ENCODE measurements at regions not wholly inside any gene's neighbourhood (a gene's known extent, or its start where the extent isn't known, plus 50 kb on each side); places are given as distances from the start of the nearest gene placed in this dataset.

DNA sequence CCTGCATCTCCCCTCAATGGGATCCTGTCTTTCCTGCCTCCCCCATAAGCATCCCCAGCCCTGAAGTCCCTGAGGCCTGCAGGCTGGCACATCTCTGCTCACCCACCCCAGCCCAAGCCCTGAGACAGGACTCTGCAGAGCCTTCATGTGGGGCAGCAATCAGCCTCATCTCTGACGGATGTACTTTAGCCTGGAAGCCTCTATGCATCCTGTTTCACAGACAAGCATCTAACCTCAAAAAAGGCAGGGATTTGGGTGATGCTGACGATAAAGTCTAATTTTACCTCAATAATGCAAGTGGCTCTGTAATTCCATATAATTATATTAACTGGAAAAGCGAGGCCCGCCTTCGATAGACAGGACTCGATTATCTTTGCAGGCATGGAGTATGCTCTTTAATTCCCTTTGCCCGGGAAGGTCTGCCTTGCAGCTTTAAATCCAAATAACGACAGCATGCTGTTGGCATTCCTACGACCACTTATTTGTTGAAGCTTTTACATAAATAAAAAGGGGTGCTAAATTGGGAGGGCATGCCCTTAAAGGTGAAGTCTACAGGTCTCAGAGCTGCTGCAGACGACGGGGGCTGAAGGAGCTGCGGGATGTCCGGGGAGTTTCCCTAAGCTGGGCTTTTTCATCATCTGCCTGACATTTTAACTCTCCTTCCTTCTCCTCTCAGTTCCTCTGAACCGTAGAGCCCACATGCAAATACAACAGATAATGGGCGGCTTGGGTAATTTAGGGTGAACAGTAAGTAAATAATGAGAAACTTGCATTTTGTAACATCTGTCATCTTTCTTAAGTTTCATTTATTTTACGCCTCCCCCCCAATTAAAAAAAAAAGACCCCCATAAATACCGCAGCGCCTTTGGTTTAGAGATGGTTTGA, 211.5 kb downstream of the URI1 start:
- no peak for DNase-seq (ENCODE audit: low spot score)

DNA sequence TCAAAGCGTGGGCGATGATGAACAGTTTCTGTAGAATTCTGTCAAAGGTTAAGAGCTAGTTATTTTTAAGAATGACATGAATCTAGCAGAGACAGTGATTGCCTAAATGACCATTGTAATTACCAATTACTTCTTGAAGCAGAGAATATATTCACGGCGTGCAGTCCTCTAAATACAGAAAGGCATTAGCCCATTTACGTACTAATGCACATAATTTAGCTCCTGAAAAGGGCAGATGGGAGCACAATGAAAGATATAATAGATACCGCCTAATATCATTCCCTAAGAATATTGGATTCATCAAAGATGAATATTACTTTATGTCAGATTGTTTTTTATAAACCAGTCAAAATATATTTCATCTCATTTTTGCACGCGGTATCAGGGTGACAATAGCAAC, 212.4 kb downstream of the URI1 start:
- DNase-seq (ENCODE audit: low spot score) = no peak

DNA sequence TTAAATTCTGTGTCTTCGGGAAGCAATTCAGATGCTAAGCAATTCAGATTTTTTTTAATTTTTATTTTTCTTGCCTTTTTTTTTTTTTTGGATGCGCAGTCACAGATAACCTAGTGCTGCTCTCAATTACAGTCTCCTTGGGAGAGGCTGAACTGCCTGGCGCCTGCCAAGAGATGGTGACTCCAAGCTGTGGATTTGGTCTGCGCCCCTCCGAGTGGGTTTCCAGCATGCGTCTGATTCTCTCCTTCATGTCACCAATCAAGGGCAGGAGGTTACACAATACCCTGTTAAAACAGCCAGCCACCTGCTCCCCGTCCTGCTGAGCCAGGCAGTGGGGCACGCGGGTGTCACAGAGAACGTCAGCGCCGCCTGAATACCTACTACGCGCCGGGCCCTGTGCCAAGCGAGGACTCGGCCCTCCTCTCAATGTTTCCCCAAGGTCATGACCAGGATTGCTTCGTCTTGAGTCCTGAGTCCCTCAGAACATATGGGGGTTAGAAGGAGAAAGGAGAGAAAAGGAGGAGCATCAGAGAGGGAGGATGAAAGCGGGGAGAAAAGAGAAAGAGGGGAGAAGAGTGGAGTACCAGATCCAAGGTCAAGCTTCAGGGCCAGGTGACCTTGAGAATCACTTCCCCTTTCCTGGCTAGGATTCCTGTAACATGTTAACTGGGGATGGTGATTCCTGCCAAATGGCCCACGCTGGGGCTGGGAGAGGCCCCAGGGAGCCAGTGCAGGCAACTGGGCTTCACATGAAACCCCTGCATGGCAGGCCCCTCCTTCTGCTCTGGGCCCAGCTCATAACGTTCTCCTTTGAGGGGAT, 213.6 kb downstream of the URI1 start:
- no peak for DNase-seq (ENCODE audit: low spot score)

DNA sequence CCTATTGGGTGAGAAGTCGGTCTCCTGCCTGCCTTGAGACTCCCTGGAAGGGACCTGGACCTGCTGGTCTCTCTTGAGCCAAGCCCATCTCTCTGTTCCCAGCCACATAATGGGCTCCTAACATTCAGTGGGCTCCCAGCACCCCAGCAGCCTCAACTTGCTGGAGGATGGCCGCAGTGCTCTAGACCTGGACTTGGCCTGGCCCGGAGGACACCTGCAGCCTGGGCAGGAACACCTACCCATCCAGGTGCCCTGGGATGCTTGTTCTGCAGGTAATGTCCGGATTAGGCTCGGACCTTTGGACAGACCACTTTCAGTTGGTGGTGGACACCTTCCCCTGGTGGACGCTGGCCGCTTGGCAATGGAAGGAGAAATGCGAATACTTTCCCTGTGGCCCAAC, 214.6 kb downstream of the URI1 start:
- no peak for DNase-seq (ENCODE audit: low spot score)

DNA sequence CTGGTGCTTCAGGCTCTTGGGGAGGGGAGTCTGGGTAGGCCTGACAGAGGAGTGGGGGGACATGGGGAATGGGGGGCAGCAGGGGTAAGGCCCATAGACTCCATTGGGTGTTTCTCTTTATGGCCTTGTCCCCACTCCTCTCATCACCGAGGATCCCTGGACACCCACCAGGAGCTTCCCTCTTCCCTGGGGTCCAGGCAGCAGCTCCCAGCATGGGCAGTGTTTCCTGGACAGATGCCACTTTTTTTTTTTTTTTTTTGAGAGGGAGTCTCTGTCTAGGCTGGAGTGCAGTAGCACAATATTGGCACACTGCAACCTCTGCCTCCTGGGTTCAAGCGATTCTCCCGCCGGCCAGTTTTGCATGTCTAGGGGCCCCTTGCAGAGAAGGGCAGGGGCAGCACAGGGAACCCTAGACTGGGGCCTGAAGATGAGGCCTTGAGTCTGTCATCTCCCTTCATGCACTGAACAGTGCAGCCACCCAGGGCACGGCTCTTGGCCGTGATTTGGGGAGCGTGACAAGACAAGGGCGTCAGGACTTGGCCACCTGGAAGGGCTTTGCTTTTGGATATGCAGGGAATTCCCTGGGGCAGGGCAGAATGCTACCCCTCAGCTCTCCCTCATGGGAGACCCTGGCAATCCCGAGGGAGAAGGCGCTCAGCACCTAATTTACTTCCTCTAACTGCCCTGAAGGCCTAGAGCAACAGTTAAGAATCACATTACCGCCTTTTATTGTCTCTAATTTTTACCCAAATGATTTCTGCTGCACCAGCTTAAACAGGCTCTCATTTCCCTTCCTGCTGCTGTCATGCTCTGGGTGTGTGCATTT, 213.9 kb upstream of the ZNF536 start:
- DNase-seq (ENCODE audit: low spot score) = no peak

DNA sequence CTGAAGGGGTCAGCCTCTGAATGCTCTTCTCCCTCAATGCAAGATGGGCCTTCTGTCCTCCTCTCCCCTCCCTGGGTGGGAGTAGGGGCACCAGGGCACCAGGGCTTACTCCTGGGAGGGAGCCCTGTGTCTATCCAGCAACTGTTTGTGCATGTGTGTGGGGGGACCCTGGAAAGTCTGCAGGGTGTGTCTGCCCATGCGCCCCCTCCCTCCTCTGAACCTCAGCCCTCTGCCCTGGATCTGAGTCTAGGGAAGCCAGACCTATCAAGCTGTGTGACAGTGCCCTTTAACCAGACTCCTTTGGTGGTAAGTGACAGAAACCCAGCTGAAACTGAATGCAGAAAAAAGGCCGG, 213.3 kb upstream of the ZNF536 start:
- DNase-seq (ENCODE audit: low spot score) = no peak

DNA sequence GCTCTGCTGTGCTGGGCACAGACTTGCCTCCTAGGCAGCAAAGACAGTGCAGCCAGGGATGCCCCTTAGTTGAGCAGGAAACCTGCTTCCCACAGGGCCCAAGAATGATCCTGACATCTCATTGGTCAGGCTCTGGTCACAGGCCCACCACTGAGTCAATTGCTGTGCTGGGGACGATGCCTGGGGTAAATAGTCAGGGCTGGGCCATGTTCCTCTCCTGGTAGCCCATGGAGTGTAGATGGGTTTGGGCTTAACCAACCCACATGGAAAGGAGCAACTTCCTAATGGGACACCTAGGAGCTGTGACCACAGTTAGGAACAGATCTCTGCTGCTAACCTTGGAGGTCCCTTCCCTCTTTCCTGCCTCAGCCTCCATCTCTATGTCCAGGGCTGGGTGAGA, 212.5 kb upstream of the ZNF536 start:
- no peak for DNase-seq (ENCODE audit: low spot score)

DNA sequence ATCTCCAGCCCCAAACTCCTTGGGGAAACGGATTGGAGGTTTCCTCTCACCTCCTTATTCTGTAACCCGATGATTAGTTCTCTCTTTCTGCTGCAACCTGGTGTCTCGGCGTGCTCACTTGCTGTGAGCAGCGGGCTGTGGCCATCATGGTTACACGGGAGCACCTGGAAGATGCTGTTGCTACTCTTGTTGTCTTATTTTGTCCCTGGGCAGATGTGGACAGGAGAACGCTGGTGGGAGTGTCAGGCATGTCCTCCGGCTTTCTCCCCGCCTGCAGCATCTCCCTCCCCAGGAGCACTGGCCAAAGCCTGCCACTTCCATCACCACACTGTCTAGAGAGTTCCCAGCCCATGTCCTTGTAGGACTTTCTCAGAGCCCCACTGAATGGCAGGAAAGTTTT, 211.8 kb upstream of the ZNF536 start:
- no peak for DNase-seq (ENCODE audit: low spot score)

DNA sequence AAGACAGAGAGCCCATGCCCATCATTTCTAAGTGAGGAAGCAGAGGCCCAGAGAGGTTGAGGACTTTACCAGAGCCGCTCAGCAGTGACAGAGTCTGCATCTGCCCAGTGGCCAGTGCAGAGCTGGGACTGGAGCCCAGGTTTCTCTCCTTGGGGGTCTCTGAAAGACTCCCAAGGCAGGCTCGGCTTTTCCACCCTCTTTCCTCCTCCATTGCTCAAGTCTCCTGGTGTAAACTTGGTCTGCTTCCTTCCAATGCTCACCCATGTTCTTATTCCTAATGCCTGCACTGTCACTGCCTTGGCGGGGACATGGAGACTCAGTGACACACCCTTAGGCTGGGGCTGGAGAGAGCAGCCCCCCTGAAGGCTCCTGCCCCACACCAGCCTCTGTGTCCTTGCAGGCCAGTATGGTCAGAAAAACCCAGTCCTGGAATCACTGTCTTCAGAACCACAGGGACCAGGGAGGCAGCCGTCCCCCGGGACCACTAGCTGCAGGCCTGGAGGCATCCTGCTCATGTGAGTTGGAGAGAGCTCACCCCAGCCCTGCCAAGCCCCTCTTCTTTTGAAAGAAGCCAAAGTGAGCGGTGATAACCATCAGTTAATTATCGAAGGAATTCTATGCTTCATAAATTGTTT, 211.0 kb upstream of the ZNF536 start:
- DNase-seq (ENCODE audit: low spot score) = no peak

DNA sequence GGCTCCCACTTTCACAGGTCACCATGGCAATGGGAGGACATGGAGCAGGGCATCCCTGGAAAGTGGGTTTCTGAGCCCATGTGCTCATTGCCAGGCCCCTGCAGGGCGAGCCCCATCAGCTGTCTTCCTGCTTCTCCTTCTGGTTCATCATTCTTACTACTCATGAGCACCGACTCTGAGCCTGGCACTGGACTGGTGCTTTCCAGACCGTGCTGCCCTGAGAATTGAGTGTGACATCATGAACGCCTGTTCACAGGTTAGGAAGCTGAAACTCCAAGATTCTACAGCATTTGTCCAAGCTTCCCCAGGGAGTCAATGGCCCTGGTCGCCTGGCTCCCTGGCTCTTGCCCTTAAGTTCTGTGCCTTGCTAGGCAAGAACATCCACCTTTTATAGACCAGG, 210.4 kb upstream of the ZNF536 start:
- DNase-seq (ENCODE audit: low spot score) = no peak

DNA sequence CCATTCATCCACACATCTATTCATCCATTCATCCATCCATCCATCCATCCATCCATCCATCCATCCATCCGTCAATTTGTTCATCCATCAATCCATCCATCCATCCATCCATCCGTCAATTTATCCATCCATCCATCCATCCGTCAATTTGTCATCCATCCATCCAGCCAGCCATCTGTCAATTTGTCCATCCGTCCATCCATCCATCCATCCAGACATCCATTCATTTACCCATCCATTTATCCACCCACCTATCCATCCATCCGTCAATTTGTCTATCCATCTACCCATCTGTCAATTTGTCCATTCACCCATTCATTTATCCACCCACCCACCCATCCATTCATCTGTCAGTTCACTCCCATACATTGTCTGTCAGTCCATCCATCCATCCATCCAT, 209.5 kb upstream of the ZNF536 start:
- no peak for DNase-seq (ENCODE audit: low spot score)

DNA sequence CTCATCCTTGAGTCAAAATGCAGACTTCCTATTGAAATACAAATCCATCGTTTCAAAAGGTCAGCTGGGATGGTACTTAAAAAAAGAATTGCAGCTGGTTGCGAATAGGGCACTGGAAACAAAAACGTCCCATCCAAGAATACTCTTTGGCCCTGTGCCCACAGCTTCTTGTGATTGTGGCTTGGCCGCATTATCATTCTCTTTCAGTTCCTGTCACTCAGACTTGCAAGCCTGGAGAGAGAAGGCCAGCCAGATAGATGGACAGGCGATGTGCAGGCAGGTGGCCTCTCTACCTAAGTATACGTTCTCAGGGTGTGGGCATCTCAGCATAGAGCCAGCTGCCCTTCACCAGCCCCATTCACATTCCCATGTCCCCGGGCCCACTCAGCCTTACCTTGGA, 208.5 kb upstream of the ZNF536 start:
- no peak for DNase-seq (ENCODE audit: low spot score)

DNA sequence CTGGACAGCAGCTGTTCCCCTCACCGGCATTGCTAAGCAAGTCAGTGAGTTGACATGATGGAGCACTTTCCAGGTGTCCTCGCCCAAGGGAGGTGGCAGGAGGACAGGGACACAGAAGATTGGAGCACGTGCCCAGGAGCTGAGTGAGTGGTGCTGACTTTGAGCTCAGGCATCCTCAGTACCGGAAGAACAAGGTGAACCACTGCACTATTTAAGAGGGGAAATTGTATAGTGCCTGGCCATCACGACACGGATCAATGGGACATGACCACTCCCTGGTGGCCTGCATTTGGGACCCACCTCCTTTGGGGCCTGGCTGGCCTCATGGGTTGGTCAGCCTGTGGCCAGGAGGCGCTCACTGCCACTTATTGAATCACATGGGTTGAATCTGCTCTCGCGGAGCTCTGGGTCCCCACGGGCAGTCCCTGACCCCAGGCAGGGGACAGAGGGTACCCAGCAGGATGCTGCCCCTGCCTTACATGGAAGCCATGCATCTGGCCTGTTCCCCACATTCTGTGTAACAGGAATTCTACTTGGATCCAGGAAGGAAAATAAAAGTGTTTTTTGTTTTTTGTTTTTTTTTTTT, 206.9 kb upstream of the ZNF536 start:
- DNase-seq (ENCODE audit: low spot score) = no peak

DNA sequence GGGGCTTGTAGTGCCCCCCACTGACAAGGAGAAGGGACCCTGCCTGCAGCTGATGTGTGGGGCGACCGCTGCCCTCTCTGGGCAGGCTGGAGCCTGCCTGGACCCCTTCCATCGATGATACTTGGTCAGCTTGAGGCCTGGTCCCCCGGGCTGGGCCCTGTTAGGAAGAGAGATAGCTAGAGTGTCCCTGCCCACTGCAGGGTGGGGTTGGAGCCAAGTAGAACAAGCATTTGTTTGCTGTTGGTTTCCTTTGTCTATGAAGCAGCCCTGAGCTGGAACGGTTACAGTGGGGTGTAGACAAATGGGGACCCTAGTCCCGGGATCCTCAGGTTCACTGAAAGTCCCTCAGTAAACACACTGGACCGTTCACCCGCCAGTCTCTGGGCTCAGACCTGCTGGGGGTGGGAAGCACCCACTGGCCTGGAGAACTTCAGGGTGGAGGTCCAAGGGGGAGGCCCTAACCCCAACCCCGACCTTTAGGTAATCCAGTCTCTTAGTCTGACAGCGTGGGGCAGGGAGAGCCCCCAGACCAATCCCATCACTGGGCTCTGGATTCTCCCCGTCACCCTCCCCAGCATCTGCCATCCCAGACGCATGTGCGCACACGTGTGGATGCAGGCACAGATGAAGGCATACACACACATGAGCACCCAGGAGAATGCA, 204.8 kb upstream of the ZNF536 start:
- DNase-seq (ENCODE audit: low spot score) = no peak

DNA sequence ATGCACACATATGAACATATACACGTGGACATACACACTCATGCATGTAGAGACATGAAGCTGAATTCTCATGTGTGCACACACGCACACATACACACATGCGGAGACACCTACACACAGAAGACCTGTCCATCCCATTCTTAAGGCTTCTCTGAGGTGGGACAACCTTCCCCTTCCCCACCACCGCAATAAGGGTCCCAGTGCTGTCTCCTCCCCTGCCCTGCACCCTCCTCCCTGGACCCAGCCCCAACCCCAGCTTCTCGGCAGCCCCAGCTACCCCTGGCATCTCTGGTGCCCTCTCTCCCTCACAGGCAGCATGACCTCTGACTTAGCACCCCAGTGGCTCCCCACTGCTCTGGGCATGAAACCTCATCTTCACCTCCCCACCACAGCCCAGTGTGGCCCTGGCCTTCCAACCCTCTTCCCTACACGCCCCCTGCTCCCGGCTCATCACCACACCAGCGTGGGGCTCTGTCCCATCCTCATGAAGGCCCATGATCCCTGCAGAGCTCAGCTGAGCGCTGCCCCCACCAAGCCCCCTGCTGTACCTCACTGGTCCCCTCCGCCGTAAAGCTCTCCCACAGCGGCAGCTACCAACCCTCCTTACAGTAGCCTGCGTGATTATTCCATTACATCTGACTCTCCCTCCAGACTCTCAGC, 204.1 kb upstream of the ZNF536 start:
- DNase-seq (ENCODE audit: low spot score) = no peak

DNA sequence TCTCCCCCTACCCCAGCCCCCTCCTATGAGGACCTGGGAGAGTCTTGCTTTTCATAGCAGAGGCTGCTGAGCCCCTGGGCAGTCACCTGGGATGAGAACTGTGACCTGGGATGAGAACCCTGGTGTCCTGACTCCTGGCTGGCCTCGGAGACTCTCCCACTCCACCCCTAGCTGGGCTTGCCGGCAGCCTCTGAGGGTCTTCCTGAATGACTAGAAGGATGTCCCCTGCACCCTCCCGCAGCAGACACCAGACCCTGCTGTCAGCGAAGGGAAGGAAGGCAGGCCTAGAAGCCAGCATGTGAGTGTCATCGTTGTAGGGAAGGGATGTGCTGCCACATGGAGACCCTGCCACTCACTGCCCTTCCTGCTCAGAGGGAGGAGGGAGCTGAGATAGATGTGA, 203.4 kb upstream of the ZNF536 start:
- DNase-seq (ENCODE audit: low spot score) = no peak

DNA sequence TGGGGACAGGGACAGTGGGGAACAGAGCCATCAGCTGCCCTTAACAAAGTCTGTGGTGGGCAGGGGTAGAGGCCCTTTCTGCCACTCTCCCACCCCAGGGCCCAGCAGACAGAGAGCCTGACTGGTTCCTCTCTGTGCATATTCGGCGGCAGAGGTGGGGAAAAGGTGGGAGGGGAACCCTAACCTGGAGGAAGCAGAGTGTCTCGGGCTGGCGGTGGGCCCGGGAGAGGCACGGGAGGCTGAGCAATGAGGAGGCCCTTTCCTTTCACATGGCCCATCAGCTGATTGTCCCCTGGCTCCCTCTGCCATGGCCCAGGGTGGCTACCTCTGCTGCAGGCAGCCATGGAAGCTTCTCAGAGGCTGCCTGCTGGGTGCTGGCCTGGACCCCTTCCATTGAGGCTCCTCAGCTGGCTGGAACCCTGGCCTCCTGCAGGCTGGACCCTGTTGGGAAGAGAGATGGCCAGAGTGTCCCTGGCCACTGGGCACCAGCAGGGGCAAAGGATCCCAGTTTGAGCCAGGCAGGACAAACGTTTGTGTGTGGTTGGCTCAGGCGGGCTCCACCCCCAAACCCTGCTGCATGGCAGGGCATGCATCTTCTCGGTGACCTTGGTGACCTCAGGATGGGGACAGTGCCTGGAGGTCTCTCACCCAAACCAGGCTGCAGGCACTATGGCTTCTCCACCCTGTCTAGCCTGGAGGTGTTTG, 202.8 kb upstream of the ZNF536 start:
- DNase-seq (ENCODE audit: low spot score) = no peak

DNA sequence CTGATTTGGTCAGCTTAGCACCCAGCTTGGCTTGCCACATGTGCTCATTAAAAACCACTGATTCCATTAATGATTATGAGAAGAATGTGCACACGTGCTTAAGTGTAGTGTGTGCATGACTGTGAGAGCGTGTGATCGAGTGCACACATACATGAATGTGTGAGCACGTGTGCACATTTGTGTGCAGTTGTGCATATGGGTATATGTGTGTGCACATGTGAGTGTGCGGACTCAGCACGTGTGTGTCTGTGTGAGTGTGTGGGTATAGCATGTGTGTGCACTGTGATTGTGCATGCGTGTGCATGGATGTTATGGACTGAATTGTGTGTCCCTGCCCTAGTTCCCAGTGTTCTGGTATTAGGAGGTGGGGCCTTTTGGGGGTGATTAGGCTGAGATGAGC, 202.1 kb upstream of the ZNF536 start:
- no peak for DNase-seq (ENCODE audit: low spot score)

DNA sequence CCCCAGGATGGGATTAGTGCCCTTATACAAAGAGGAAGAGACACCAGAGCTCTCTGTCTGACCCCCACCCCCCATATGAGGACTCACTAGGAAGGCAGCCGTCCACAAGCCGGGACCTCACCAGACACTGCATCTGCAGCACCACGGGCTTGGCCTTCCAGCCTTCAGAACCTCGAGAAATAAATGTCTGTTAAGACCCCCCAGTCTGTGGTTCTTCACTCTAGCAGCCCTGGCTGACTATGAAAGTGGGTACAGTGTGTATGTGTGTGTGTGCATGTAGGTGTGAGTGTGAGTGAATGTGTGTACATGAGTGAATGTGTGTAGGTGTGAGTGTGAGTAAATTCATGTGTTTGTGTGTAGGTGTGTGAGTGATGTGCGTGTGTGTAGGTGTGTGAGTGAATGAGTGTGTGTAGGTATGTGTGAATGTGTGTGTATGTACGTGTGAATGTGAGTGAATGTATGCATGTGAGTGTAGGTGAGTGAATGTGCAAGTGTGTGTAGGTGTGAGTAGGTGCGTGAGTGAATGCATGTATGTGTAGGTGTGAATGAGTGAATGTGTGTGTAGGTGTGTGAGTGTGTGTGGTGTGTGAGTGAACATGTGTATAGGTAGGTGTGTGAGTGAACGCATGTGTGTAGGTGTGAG, 201.6 kb upstream of the ZNF536 start:
- DNase-seq (ENCODE audit: low spot score) = no peak

Data from SW480 (cell line).